ENCODE measurements at regions not wholly inside any gene's neighbourhood (a gene's known extent, or its start where the extent isn't known, plus 50 kb on each side); places are given as distances from the start of the nearest gene placed in this dataset.

GRCh38 chr18:28855989-28856388 is 679.1 kb upstream of the CDH2 start:
- H3K27ac ChIP-seq (ENCODE audit: low read depth in 2 of 2, low read length in 2 of 2): no peak overlapping the region
- H3K4me1 ChIP-seq (ENCODE audit: control insufficient read depth in 2 of 2, insufficient read depth in 2 of 2, low read length in 2 of 2): no peaks in the 10 kb centered on the region
- H3K4me3 ChIP-seq (ENCODE audit: low read length in 2 of 2): no peak overlapping the region

GRCh38 chr18:28855524-28855923 is 678.6 kb upstream of the CDH2 start:
- no peaks in the 10 kb centered on the region for H3K9me3 ChIP-seq (ENCODE audit: control insufficient read depth in 2 of 2, low read length in 2 of 2)
- H3K9ac ChIP-seq (ENCODE audit: low read depth in 1 of 2, low read length in 2 of 2): no peak overlapping the region
- H3K27me3 ChIP-seq (ENCODE audit: control insufficient read depth in 2 of 2, insufficient read depth in 2 of 2, low read length in 2 of 2): no peaks in the 10 kb centered on the region
- H3K4me1 ChIP-seq (ENCODE audit: control insufficient read depth in 2 of 2, insufficient read depth in 2 of 2, low read length in 2 of 2): no peaks in the 10 kb centered on the region
- H3K36me3 ChIP-seq (ENCODE audit: control insufficient read depth in 2 of 2, insufficient read depth in 2 of 2, low read length in 2 of 2): no peaks in the 10 kb centered on the region
- H3K4me3 ChIP-seq (ENCODE audit: low read length in 2 of 2): no peak overlapping the region
- H3K27ac ChIP-seq (ENCODE audit: low read depth in 2 of 2, low read length in 2 of 2): no peak overlapping the region

More at GRCh38 chr18:28855989-28856388, 679.1 kb upstream of the CDH2 start:
- Histone ChIP-seq H3K9me3 (ENCODE audit: control insufficient read depth in 2 of 2, low read length in 2 of 2) (no peaks in the 10 kb centered on the region), H3K36me3 (ENCODE audit: control insufficient read depth in 2 of 2, insufficient read depth in 2 of 2, low read length in 2 of 2) (no peaks in the 10 kb centered on the region), H3K27me3 (ENCODE audit: control insufficient read depth in 2 of 2, insufficient read depth in 2 of 2, low read length in 2 of 2) (no peaks in the 10 kb centered on the region), H3K9ac (ENCODE audit: low read depth in 1 of 2, low read length in 2 of 2) (no peak overlapping the region)

GRCh38 chr18:28854964-28855363 is 678.0 kb upstream of the CDH2 start:
- H3K27ac ChIP-seq (ENCODE audit: low read depth in 2 of 2, low read length in 2 of 2): no peak overlapping the region
- H3K4me1 ChIP-seq (ENCODE audit: control insufficient read depth in 2 of 2, insufficient read depth in 2 of 2, low read length in 2 of 2): no peaks in the 10 kb centered on the region
- no peak overlapping the region for H3K4me3 ChIP-seq (ENCODE audit: low read length in 2 of 2)
- H3K9ac ChIP-seq (ENCODE audit: low read depth in 1 of 2, low read length in 2 of 2): no peak overlapping the region
- H3K27me3 ChIP-seq (ENCODE audit: control insufficient read depth in 2 of 2, insufficient read depth in 2 of 2, low read length in 2 of 2): no peaks in the 10 kb centered on the region
- no peaks in the 10 kb centered on the region for H3K36me3 ChIP-seq (ENCODE audit: control insufficient read depth in 2 of 2, insufficient read depth in 2 of 2, low read length in 2 of 2)
- H3K9me3 ChIP-seq (ENCODE audit: control insufficient read depth in 2 of 2, low read length in 2 of 2): no peaks in the 10 kb centered on the region

GRCh38 chr18:28846958-28847357 is 670.0 kb upstream of the CDH2 start:
- H3K9ac ChIP-seq (ENCODE audit: low read depth in 1 of 2, low read length in 2 of 2): no peak overlapping the region
- no peaks in the 10 kb centered on the region for H3K27me3 ChIP-seq (ENCODE audit: control insufficient read depth in 2 of 2, insufficient read depth in 2 of 2, low read length in 2 of 2)
- peaks cover 2 to 4% of the 10 kb centered on the region in 2 donors for H3K9me3 ChIP-seq (ENCODE audit: control insufficient read depth in 2 of 2, low read length in 2 of 2)
- no peaks in the 10 kb centered on the region for H3K4me1 ChIP-seq (ENCODE audit: control insufficient read depth in 2 of 2, insufficient read depth in 2 of 2, low read length in 2 of 2)
- H3K36me3 ChIP-seq (ENCODE audit: control insufficient read depth in 2 of 2, insufficient read depth in 2 of 2, low read length in 2 of 2): no peaks in the 10 kb centered on the region
- H3K27ac ChIP-seq (ENCODE audit: low read depth in 2 of 2, low read length in 2 of 2): no peak overlapping the region
- no peak overlapping the region for H3K4me3 ChIP-seq (ENCODE audit: low read length in 2 of 2)

- Histone ChIP-seq H3K4me3 (ENCODE audit: low read length in 2 of 2) (no peak overlapping the region), H3K9me3 (ENCODE audit: control insufficient read depth in 2 of 2, low read length in 2 of 2) (peaks cover 0 to 6% of the 10 kb centered on the region in 2 donors), H3K27ac (ENCODE audit: low read depth in 2 of 2, low read length in 2 of 2) (no peak overlapping the region), H3K36me3 (ENCODE audit: control insufficient read depth in 2 of 2, insufficient read depth in 2 of 2, low read length in 2 of 2) (no peaks in the 10 kb centered on the region), H3K4me1 (ENCODE audit: control insufficient read depth in 2 of 2, insufficient read depth in 2 of 2, low read length in 2 of 2) (no peaks in the 10 kb centered on the region), H3K9ac (ENCODE audit: low read depth in 1 of 2, low read length in 2 of 2) (no peak overlapping the region), H3K27me3 (ENCODE audit: control insufficient read depth in 2 of 2, insufficient read depth in 2 of 2, low read length in 2 of 2) (no peaks in the 10 kb centered on the region)
Observed at GRCh38 chr18:28837100-28837499, 660.2 kb upstream of the CDH2 start.

- H3K27ac ChIP-seq (ENCODE audit: low read depth in 2 of 2, low read length in 2 of 2): no peak overlapping the region
Observed at GRCh38 chr18:28834889-28835288, 658.0 kb upstream of the CDH2 start.

GRCh38 chr18:28831908-28832307 is 655.0 kb upstream of the CDH2 start:
- Histone ChIP-seq H3K27ac (ENCODE audit: low read depth in 2 of 2, low read length in 2 of 2) (no peak overlapping the region), H3K9me3 (ENCODE audit: control insufficient read depth in 2 of 2, low read length in 2 of 2) (peaks cover 0 to 3% of the 10 kb centered on the region in 2 donors), H3K4me1 (ENCODE audit: control insufficient read depth in 2 of 2, insufficient read depth in 2 of 2, low read length in 2 of 2) (no peaks in the 10 kb centered on the region), H3K27me3 (ENCODE audit: control insufficient read depth in 2 of 2, insufficient read depth in 2 of 2, low read length in 2 of 2) (no peaks in the 10 kb centered on the region), H3K9ac (ENCODE audit: low read depth in 1 of 2, low read length in 2 of 2) (no peak overlapping the region), H3K36me3 (ENCODE audit: control insufficient read depth in 2 of 2, insufficient read depth in 2 of 2, low read length in 2 of 2) (no peaks in the 10 kb centered on the region), H3K4me3 (ENCODE audit: low read length in 2 of 2) (no peak overlapping the region)

More at GRCh38 chr18:28834889-28835288, 658.0 kb upstream of the CDH2 start:
- H3K36me3 ChIP-seq (ENCODE audit: control insufficient read depth in 2 of 2, insufficient read depth in 2 of 2, low read length in 2 of 2): no peaks in the 10 kb centered on the region
- no peaks in the 10 kb centered on the region for H3K4me1 ChIP-seq (ENCODE audit: control insufficient read depth in 2 of 2, insufficient read depth in 2 of 2, low read length in 2 of 2)
- H3K4me3 ChIP-seq (ENCODE audit: low read length in 2 of 2): no peak overlapping the region
- H3K27me3 ChIP-seq (ENCODE audit: control insufficient read depth in 2 of 2, insufficient read depth in 2 of 2, low read length in 2 of 2): no peaks in the 10 kb centered on the region
- no peak overlapping the region for H3K9ac ChIP-seq (ENCODE audit: low read depth in 1 of 2, low read length in 2 of 2)
- H3K9me3 ChIP-seq (ENCODE audit: control insufficient read depth in 2 of 2, low read length in 2 of 2): peaks cover 0 to 3% of the 10 kb centered on the region in 2 donors

- no peak overlapping the region for H3K4me3 ChIP-seq (ENCODE audit: low read length in 2 of 2)
Observed at GRCh38 chr18:28831476-28831875, 654.5 kb upstream of the CDH2 start.

GRCh38 chr18:28826107-28826506 is 649.2 kb upstream of the CDH2 start:
- no peaks in the 10 kb centered on the region for H3K9me3 ChIP-seq (ENCODE audit: control insufficient read depth in 2 of 2, low read length in 2 of 2)
- H3K36me3 ChIP-seq (ENCODE audit: control insufficient read depth in 2 of 2, insufficient read depth in 2 of 2, low read length in 2 of 2): no peaks in the 10 kb centered on the region
- H3K9ac ChIP-seq (ENCODE audit: low read depth in 1 of 2, low read length in 2 of 2): no peak overlapping the region
- H3K27me3 ChIP-seq (ENCODE audit: control insufficient read depth in 2 of 2, insufficient read depth in 2 of 2, low read length in 2 of 2): no peaks in the 10 kb centered on the region
- H3K4me3 ChIP-seq (ENCODE audit: low read length in 2 of 2): no peak overlapping the region
- no peak overlapping the region for H3K27ac ChIP-seq (ENCODE audit: low read depth in 2 of 2, low read length in 2 of 2)
- H3K4me1 ChIP-seq (ENCODE audit: control insufficient read depth in 2 of 2, insufficient read depth in 2 of 2, low read length in 2 of 2): no peaks in the 10 kb centered on the region

More at GRCh38 chr18:28831476-28831875, 654.5 kb upstream of the CDH2 start:
- no peak overlapping the region for H3K27ac ChIP-seq (ENCODE audit: low read depth in 2 of 2, low read length in 2 of 2)
- H3K9ac ChIP-seq (ENCODE audit: low read depth in 1 of 2, low read length in 2 of 2): no peak overlapping the region
- H3K27me3 ChIP-seq (ENCODE audit: control insufficient read depth in 2 of 2, insufficient read depth in 2 of 2, low read length in 2 of 2): no peaks in the 10 kb centered on the region
- H3K9me3 ChIP-seq (ENCODE audit: control insufficient read depth in 2 of 2, low read length in 2 of 2): peaks cover 0 to 3% of the 10 kb centered on the region in 2 donors
- no peaks in the 10 kb centered on the region for H3K36me3 ChIP-seq (ENCODE audit: control insufficient read depth in 2 of 2, insufficient read depth in 2 of 2, low read length in 2 of 2)
- H3K4me1 ChIP-seq (ENCODE audit: control insufficient read depth in 2 of 2, insufficient read depth in 2 of 2, low read length in 2 of 2): no peaks in the 10 kb centered on the region

- Histone ChIP-seq H3K36me3 (ENCODE audit: control insufficient read depth in 2 of 2, insufficient read depth in 2 of 2, low read length in 2 of 2) (no peaks in the 10 kb centered on the region), H3K9ac (ENCODE audit: low read depth in 1 of 2, low read length in 2 of 2) (no peak overlapping the region)
Observed at GRCh38 chr18:28824183-28824574, 647.2 kb upstream of the CDH2 start.

More at GRCh38 chr18:28824183-28824574, 647.2 kb upstream of the CDH2 start:
- no peaks in the 10 kb centered on the region for H3K4me1 ChIP-seq (ENCODE audit: control insufficient read depth in 2 of 2, insufficient read depth in 2 of 2, low read length in 2 of 2)
- H3K4me3 ChIP-seq (ENCODE audit: low read length in 2 of 2): no peak overlapping the region
- H3K27ac ChIP-seq (ENCODE audit: low read depth in 2 of 2, low read length in 2 of 2): no peak overlapping the region
- no peaks in the 10 kb centered on the region for H3K9me3 ChIP-seq (ENCODE audit: control insufficient read depth in 2 of 2, low read length in 2 of 2)
- no peaks in the 10 kb centered on the region for H3K27me3 ChIP-seq (ENCODE audit: control insufficient read depth in 2 of 2, insufficient read depth in 2 of 2, low read length in 2 of 2)

Data from mucosa of rectum (tissue), 2 donors.